Activated naive CD4-positive, alpha-beta T cell treated with anti-CD3 and anti-CD28 coated beads, Interleukin-2, amount 10 ng/mL, durations not matched to agents 7 days and 5 days (primary cell): ENCODE measurements at regions not wholly inside any gene's neighbourhood (a gene's known extent, or its start where the extent isn't known, plus 50 kb on each side); places are given as distances from the start of the nearest gene placed in this dataset.

Experiments
- CTCF ChIA-PET: fragments of 350-600 bp; sonication (Branson Sonifier 250); formaldehyde crosslinking; loops from one replicate; lab custom pipeline; 2021; ENCODE audit warnings: antibody characterized with exemption; lab: Charles Lee
- DNase-seq: peaks from one replicate; pipeline ENCODE4 v3.0.0-alpha.2; 2020
- H3K27ac Mint-ChIP-seq: one replicate; pipeline ENCODE4 v1.8.0; 2021; ENCODE audit warnings: mild to moderate bottlenecking, moderate library complexity, mixed read lengths
- H3K27me3 Mint-ChIP-seq: one replicate; pipeline ENCODE4 v1.8.0; 2021; ENCODE audit warnings: mild to moderate bottlenecking, mixed read lengths
- H3K36me3 Mint-ChIP-seq: one replicate; pipeline ENCODE4 v1.8.0; 2021; ENCODE audit warnings: mixed read lengths
- H3K4me1 Mint-ChIP-seq: one replicate; pipeline ENCODE4 v1.8.0; 2021; ENCODE audit warnings: mixed read lengths
- H3K4me3 Mint-ChIP-seq: one replicate; pipeline ENCODE4 v1.8.0; 2021; ENCODE audit warnings: mild to moderate bottlenecking, moderate library complexity, mixed read lengths
- H3K9me3 Mint-ChIP-seq: one replicate; pipeline ENCODE4 v1.8.0; 2021; ENCODE audit warnings: mixed read lengths

- no peaks in the 10 kb centered on the region for H3K4me1 Mint-ChIP-seq
- no peaks in the 10 kb centered on the region for H3K36me3 Mint-ChIP-seq
- no peaks in the 10 kb centered on the region for H3K27me3 Mint-ChIP-seq
- CTCF ChIA-PET, result no interaction called here
- H3K4me3 Mint-ChIP-seq, result no peak overlapping the region
- DNase-seq, result no peak
- H3K27ac Mint-ChIP-seq, result no peak overlapping the region
- no peaks in the 10 kb centered on the region for H3K9me3 Mint-ChIP-seq
Measured at GRCh38 chr1:208917281-208917680, 666.2 kb upstream of the CAMK1G start.

- H3K27ac Mint-ChIP-seq, result no peak overlapping the region
- no peak overlapping the region for H3K4me3 Mint-ChIP-seq
- no peaks in the 10 kb centered on the region for H3K4me1 Mint-ChIP-seq
- CTCF ChIA-PET, result no interaction called here
- no peaks in the 10 kb centered on the region for H3K27me3 Mint-ChIP-seq
- no peaks in the 10 kb centered on the region for H3K9me3 Mint-ChIP-seq
- no peak for DNase-seq
- H3K36me3 Mint-ChIP-seq, result no peaks in the 10 kb centered on the region
Measured at GRCh38 chr1:208917723-208918122, 665.8 kb upstream of the CAMK1G start.

GRCh38 chr1:208918160-208918559 is 665.4 kb upstream of the CAMK1G start:
- no peak for DNase-seq
- Mint-ChIP-seq H3K4me1 (no peaks in the 10 kb centered on the region), H3K27ac (no peak overlapping the region), H3K36me3 (no peaks in the 10 kb centered on the region), H3K4me3 (no peak overlapping the region), H3K27me3 (no peaks in the 10 kb centered on the region), H3K9me3 (no peaks in the 10 kb centered on the region)
- CTCF ChIA-PET, result no interaction called here

- Mint-ChIP-seq H3K27me3 (no peaks in the 10 kb centered on the region), H3K4me1 (no peaks in the 10 kb centered on the region), H3K9me3 (no peaks in the 10 kb centered on the region), H3K36me3 (no peaks in the 10 kb centered on the region), H3K27ac (no peak overlapping the region), H3K4me3 (no peak overlapping the region)
- CTCF ChIA-PET, result no interaction called here
- no peak for DNase-seq
Measured at GRCh38 chr1:208919371-208919770, 664.1 kb upstream of the CAMK1G start.

GRCh38 chr1:208921259-208921658 is 662.3 kb upstream of the CAMK1G start:
- H3K4me1 Mint-ChIP-seq, result no peaks in the 10 kb centered on the region
- H3K36me3 Mint-ChIP-seq, result no peaks in the 10 kb centered on the region
- CTCF ChIA-PET, result no interaction called here
- H3K4me3 Mint-ChIP-seq, result no peak overlapping the region
- H3K27ac Mint-ChIP-seq, result no peak overlapping the region
- no peak for DNase-seq
- no peaks in the 10 kb centered on the region for H3K9me3 Mint-ChIP-seq
- H3K27me3 Mint-ChIP-seq, result peaks cover 6% of the 10 kb centered on the region

GRCh38 chr1:208923456-208923855 is 660.1 kb upstream of the CAMK1G start:
- no peak overlapping the region for H3K4me3 Mint-ChIP-seq
- H3K9me3 Mint-ChIP-seq, result no peaks in the 10 kb centered on the region
- no peak overlapping the region for H3K27ac Mint-ChIP-seq
- CTCF ChIA-PET, result no interaction called here
- peaks cover 6% of the 10 kb centered on the region for H3K27me3 Mint-ChIP-seq
- no peaks in the 10 kb centered on the region for H3K4me1 Mint-ChIP-seq
- DNase-seq, result no peak
- no peaks in the 10 kb centered on the region for H3K36me3 Mint-ChIP-seq

- no peak for DNase-seq
- no peak overlapping the region for H3K4me3 Mint-ChIP-seq
- no peak overlapping the region for H3K27ac Mint-ChIP-seq
- H3K9me3 Mint-ChIP-seq, result no peaks in the 10 kb centered on the region
- CTCF ChIA-PET, result no interaction called here
- no peaks in the 10 kb centered on the region for H3K36me3 Mint-ChIP-seq
- peaks cover 6% of the 10 kb centered on the region for H3K27me3 Mint-ChIP-seq
- H3K4me1 Mint-ChIP-seq, result no peaks in the 10 kb centered on the region
Measured at GRCh38 chr1:208923946-208924720, 659.4 kb upstream of the CAMK1G start.

GRCh38 chr1:208924928-208925327 is 658.6 kb upstream of the CAMK1G start:
- CTCF ChIA-PET, result no interaction called here
- Mint-ChIP-seq H3K36me3 (no peaks in the 10 kb centered on the region), H3K27me3 (peaks cover 6% of the 10 kb centered on the region)

GRCh38 chr1:208928349-208929010 is 655.0 kb upstream of the CAMK1G start:
- Mint-ChIP-seq H3K4me3 (no peak overlapping the region), H3K4me1 (no peaks in the 10 kb centered on the region), H3K36me3 (no peaks in the 10 kb centered on the region), H3K27ac (no peak overlapping the region), H3K27me3 (peaks cover 6% of the 10 kb centered on the region), H3K9me3 (no peaks in the 10 kb centered on the region)
- CTCF ChIA-PET, result no interaction called here
- DNase-seq, result no peak

More at GRCh38 chr1:208924928-208925327, 658.6 kb upstream of the CAMK1G start:
- no peak for DNase-seq
- Mint-ChIP-seq H3K9me3 (no peaks in the 10 kb centered on the region), H3K4me3 (no peak overlapping the region), H3K27ac (no peak overlapping the region), H3K4me1 (no peaks in the 10 kb centered on the region)

GRCh38 chr1:208929575-208929974 is 653.9 kb upstream of the CAMK1G start:
- no peaks in the 10 kb centered on the region for H3K36me3 Mint-ChIP-seq
- no peak for DNase-seq
- H3K27me3 Mint-ChIP-seq, result peaks cover 4% of the 10 kb centered on the region
- H3K27ac Mint-ChIP-seq, result no peak overlapping the region
- no peaks in the 10 kb centered on the region for H3K9me3 Mint-ChIP-seq
- CTCF ChIA-PET, result no interaction called here
- no peaks in the 10 kb centered on the region for H3K4me1 Mint-ChIP-seq
- H3K4me3 Mint-ChIP-seq, result no peak overlapping the region

GRCh38 chr1:208931936-208932335 is 651.6 kb upstream of the CAMK1G start:
- CTCF ChIA-PET, result no interaction called here
- no peaks in the 10 kb centered on the region for H3K4me1 Mint-ChIP-seq
- no peaks in the 10 kb centered on the region for H3K27me3 Mint-ChIP-seq
- no peak overlapping the region for H3K27ac Mint-ChIP-seq
- H3K9me3 Mint-ChIP-seq, result no peaks in the 10 kb centered on the region
- H3K36me3 Mint-ChIP-seq, result no peaks in the 10 kb centered on the region
- H3K4me3 Mint-ChIP-seq, result no peak overlapping the region
- no peak for DNase-seq

GRCh38 chr1:208933984-208934525 is 649.5 kb upstream of the CAMK1G start:
- Mint-ChIP-seq H3K36me3 (no peaks in the 10 kb centered on the region), H3K27ac (no peak overlapping the region), H3K9me3 (no peaks in the 10 kb centered on the region), H3K4me1 (no peaks in the 10 kb centered on the region), H3K27me3 (no peaks in the 10 kb centered on the region), H3K4me3 (no peak overlapping the region)
- CTCF ChIA-PET, result no interaction called here
- DNase-seq, result no peak

- no peak overlapping the region for H3K27ac Mint-ChIP-seq
- no peak for DNase-seq
- H3K36me3 Mint-ChIP-seq, result no peaks in the 10 kb centered on the region
- H3K4me3 Mint-ChIP-seq, result no peak overlapping the region
- H3K9me3 Mint-ChIP-seq, result no peaks in the 10 kb centered on the region
- no peaks in the 10 kb centered on the region for H3K27me3 Mint-ChIP-seq
- H3K4me1 Mint-ChIP-seq, result no peaks in the 10 kb centered on the region
- CTCF ChIA-PET, result no interaction called here
Measured at GRCh38 chr1:208934933-208935332, 648.6 kb upstream of the CAMK1G start.

GRCh38 chr1:208935517-208936187 is 647.9 kb upstream of the CAMK1G start:
- Mint-ChIP-seq H3K27ac (no peak overlapping the region), H3K27me3 (no peaks in the 10 kb centered on the region), H3K9me3 (no peaks in the 10 kb centered on the region), H3K4me1 (no peaks in the 10 kb centered on the region), H3K4me3 (no peak overlapping the region), H3K36me3 (no peaks in the 10 kb centered on the region)
- CTCF ChIA-PET, result no interaction called here
- DNase-seq, result no peak
